ENCODE measurements at regions not wholly inside any gene's neighbourhood (a gene's known extent, or its start where the extent isn't known, plus 50 kb on each side); places are given as distances from the start of the nearest gene placed in this dataset.

DNA sequence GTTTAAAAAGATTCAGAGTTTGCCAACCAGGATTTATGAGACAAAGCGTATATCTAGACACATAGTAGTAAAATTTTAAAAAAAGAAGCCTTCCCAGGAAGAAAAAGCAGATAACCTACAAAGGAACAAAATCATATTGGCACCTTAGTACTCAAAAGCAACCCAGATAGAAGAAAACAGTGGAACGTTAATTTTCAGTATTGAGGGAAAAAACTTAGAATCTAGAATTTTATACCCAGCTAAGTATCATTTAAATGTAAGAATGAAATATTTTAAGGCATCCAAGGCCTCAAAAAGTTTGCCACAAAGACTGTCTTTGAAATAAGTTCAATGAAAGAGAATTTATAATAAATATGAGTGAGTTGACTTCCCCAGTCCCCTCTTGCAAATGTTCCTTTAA is 96.5 kb upstream of the EOLA2 start:
- TF ChIP-seq KDM4B (CRISPR knock-in tag; IDR thresholded peaks at IDR 0.05) (no peak), RAD21 (CRISPR knock-in tag; IDR thresholded peaks at IDR 0.05) (no peak), CREB1 (IDR thresholded peaks at IDR 0.05) (no peak), CREB1 (CRISPR knock-in tag; IDR thresholded peaks at IDR 0.05) (no peak), TBL1XR1 (IDR thresholded peaks at IDR 0.05; ENCODE audit: borderline replicate concordance, low read length, partially characterized antibody) (no peak), CTCF (CRISPR knock-in tag; IDR thresholded peaks at IDR 0.05) (no peak), MYC (CRISPR knock-in tag; IDR thresholded peaks at IDR 0.05; ENCODE audit: borderline replicate concordance) (no peak), ARID2 (CRISPR knock-in tag; IDR thresholded peaks at IDR 0.05; ENCODE audit: borderline replicate concordance) (no peak), JUNB (CRISPR knock-in tag; IDR thresholded peaks at IDR 0.05; ENCODE audit: borderline replicate concordance) (no peak), ZNF678 (CRISPR knock-in tag; IDR thresholded peaks at IDR 0.05) (no peak), MAF1 (CRISPR knock-in tag; IDR thresholded peaks at IDR 0.05; ENCODE audit: borderline replicate concordance) (no peak), NFIC (IDR thresholded peaks at IDR 0.05; ENCODE audit: low read length) (no peak)
- TF ChIP-seq, protein P1, sequence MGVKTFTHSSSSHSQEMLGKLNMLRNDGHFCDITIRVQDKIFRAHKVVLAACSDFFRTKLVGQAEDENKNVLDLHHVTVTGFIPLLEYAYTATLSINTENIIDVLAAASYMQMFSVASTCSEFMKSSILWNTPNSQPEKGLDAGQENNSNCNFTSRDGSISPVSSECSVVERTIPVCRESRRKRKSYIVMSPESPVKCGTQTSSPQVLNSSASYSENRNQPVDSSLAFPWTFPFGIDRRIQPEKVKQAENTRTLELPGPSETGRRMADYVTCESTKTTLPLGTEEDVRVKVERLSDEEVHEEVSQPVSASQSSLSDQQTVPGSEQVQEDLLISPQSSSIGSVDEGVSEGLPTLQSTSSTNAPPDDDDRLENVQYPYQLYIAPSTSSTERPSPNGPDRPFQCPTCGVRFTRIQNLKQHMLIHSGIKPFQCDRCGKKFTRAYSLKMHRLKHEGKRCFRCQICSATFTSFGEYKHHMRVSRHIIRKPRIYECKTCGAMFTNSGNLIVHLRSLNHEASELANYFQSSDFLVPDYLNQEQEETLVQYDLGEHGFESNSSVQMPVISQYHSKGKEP (CRISPR knock-in tag; IDR thresholded peaks at IDR 0.05), result no peak

Measured in HepG2 (cell line).